OCI-LY7 (cell line): ENCODE measurements at regions not wholly inside any gene's neighbourhood (a gene's known extent, or its start where the extent isn't known, plus 50 kb on each side); places are given as distances from the start of the nearest gene placed in this dataset.

Experiments used
- BruUV-seq: library from RNA; stranded (reverse); fragments of 400-500 nt; replicated peaks from 2 replicates; lab custom pipeline; 2021; lab: Mats Ljungman, UMichigan
- CTCF ChIA-PET: fragments of 300-600 bp; sonication (Branson Sonifier 250); formaldehyde crosslinking; loops from one replicate; lab custom pipeline; 2022; ENCODE audit warnings: antibody characterized with exemption; ENCODE audit not compliant: unreplicated experiment; lab: Charles Lee
- POLR2A ChIA-PET: fragments of 300-600 bp; sonication (Branson Sonifier 250); formaldehyde crosslinking; loops from one replicate; lab custom pipeline; 2022; ENCODE audit warnings: antibody characterized with exemption; lab: Charles Lee
- DNase-seq: peaks from one replicate; pipeline ENCODE4 v3.0.0-alpha.2; 2015; ENCODE audit warnings: low spot score
- H2AFZ ChIP-seq: fragments of 200-600 bp; sonication (generic), shearing (Covaris generic); 2 replicates; pipeline ENCODE4 v1.6.1; 2014; ENCODE audit warnings: mild to moderate bottlenecking, antibody characterized with exemption, low read length, moderate library complexity
- H3K27ac ChIP-seq: fragments of 200-600 bp; sonication (generic); 2 replicates; pipeline ENCODE4 v1.5.1; 2014; ENCODE audit warnings: mixed run types, low read depth, mild to moderate bottlenecking, moderate library complexity, low read length, inconsistent platforms; ENCODE audit not compliant: poor library complexity, severe bottlenecking
- H3K36me3 ChIP-seq: fragments of 200-600 bp; sonication (generic); 2 replicates; pipeline ENCODE4 v1.6.1; 2014; ENCODE audit warnings: mild to moderate bottlenecking, antibody characterized with exemption, low read length, moderate library complexity, mixed read lengths; ENCODE audit not compliant: insufficient read depth
- H3K4me1 ChIP-seq: fragments of 200-600 bp; sonication (generic); 2 replicates; pipeline ENCODE4 v1.5.1; 2014; ENCODE audit warnings: mild to moderate bottlenecking, low read length; ENCODE audit not compliant: insufficient read depth, poor library complexity, severe bottlenecking
- H3K4me2 ChIP-seq: fragments of 200-600 bp; sonication (generic); 2 replicates; pipeline ENCODE4 v1.6.1; 2014; ENCODE audit warnings: mild to moderate bottlenecking, low read length
- H3K4me3 ChIP-seq: fragments of 200-600 bp; sonication (generic); 2 replicates; pipeline ENCODE4 v1.5.1; 2014; ENCODE audit warnings: mild to moderate bottlenecking, low read depth, low read length; ENCODE audit not compliant: poor library complexity, severe bottlenecking
- H3K79me2 ChIP-seq: fragments of 200-600 bp; sonication (generic); 2 replicates; pipeline ENCODE4 v1.6.1; 2016; ENCODE audit warnings: low read depth, mild to moderate bottlenecking, low read length, moderate library complexity, mixed read lengths; ENCODE audit not compliant: insufficient read depth
- H3K9me2 ChIP-seq: fragments of 200-600 bp; sonication (generic); 2 replicates; pipeline ENCODE4 v1.6.1; 2016; ENCODE audit warnings: mild to moderate bottlenecking, low read length, mixed read lengths; ENCODE audit not compliant: insufficient read depth
- H3K9me3 ChIP-seq: fragments of 200-600 bp; sonication (generic); 2 replicates; pipeline ENCODE4 v1.6.1; 2014; ENCODE audit warnings: mild to moderate bottlenecking, mixed run types, low read length, mixed read lengths
- H4K20me1 ChIP-seq: fragments of 200-600 bp; sonication (generic); 2 replicates; pipeline ENCODE4 v1.6.1; 2014; ENCODE audit warnings: mild to moderate bottlenecking, antibody characterized with exemption, low read length, moderate library complexity, mixed read lengths; ENCODE audit not compliant: insufficient read depth
- CTCF ChIP-seq: fragments of 200-600 bp; sonication (generic); conservative IDR thresholded peaks from 2 replicates; pipeline ENCODE4 v1.5.1; 2014; ENCODE audit warnings: mild to moderate bottlenecking, antibody characterized with exemption, low read length, moderate library complexity, mixed read lengths
- EZH2phosphoT487 ChIP-seq: fragments of 200-600 bp; sonication (generic); IDR thresholded peaks from 2 replicates; pipeline ENCODE4 v1.6.1; 2018; ENCODE audit warnings: low read depth, borderline replicate concordance, mild to moderate bottlenecking, mixed run types, antibody characterized with exemption, low read length, moderate library complexity, mixed read lengths
- intact Hi-C: fragments of 100-400 bp; cut with micrococcal nuclease; formaldehyde crosslinking; loops from one replicate; pipeline ENCODE4 v1.10.0; 2022; ENCODE audit not compliant: unreplicated experiment

GRCh38 chr5:96058084-96058483 lies 96.4 kb upstream of the ELL2 start:
- Histone ChIP-seq H3K27ac (no peak overlapping the region), H3K36me3 (no peaks in the 10 kb centered on the region), H3K79me2 (no peaks in the 10 kb centered on the region), H3K4me3 (no peak overlapping the region), H3K9me3 (no peaks in the 10 kb centered on the region), H2AFZ (no peak overlapping the region), H3K4me1 (no peaks in the 10 kb centered on the region), H4K20me1 (no peaks in the 10 kb centered on the region), H3K4me2 (no peak overlapping the region), H3K9me2 (no peaks in the 10 kb centered on the region)
- intact Hi-C loops, result no loop called here
- CTCF ChIA-PET, result no interaction called here
- POLR2A ChIA-PET, result no interaction called here
- no TSS peak for BruUV-seq
- TF ChIP-seq CTCF (no peak), EZH2phosphoT487 (no peak)
- no peak for DNase-seq

- Histone ChIP-seq H3K9me2 (no peaks in the 10 kb centered on the region), H3K27ac (no peak overlapping the region), H3K36me3 (no peaks in the 10 kb centered on the region), H2AFZ (no peak overlapping the region), H3K4me3 (no peak overlapping the region), H3K4me1 (no peaks in the 10 kb centered on the region), H3K79me2 (no peaks in the 10 kb centered on the region), H3K4me2 (no peak overlapping the region), H4K20me1 (no peaks in the 10 kb centered on the region), H3K9me3 (no peaks in the 10 kb centered on the region)
- no TSS peak for BruUV-seq
- intact Hi-C loops, result no loop called here
- DNase-seq, result no peak
- ChIA-PET CTCF (no interaction called here), POLR2A (interaction anchor here (0.7 to 1.0 kb wide), 3 partner anchors 27 to 72 kb away, joined by 3 to 4 read pairs (median 3); no protein-coding TSS in a partner anchor)
- no peak for TF ChIP-seq EZH2phosphoT487
- no peak for TF ChIP-seq CTCF
Measured at GRCh38 chr5:96054311-96055030, 92.8 kb upstream of the ELL2 start.

GRCh38 chr5:96053063-96053735 lies 91.5 kb upstream of the ELL2 start:
- Histone ChIP-seq H3K4me2 (no peak overlapping the region), H3K36me3 (no peaks in the 10 kb centered on the region), H3K27ac (no peak overlapping the region), H4K20me1 (no peaks in the 10 kb centered on the region), H3K9me3 (no peaks in the 10 kb centered on the region), H3K9me2 (no peaks in the 10 kb centered on the region), H3K4me3 (no peak overlapping the region), H3K4me1 (no peaks in the 10 kb centered on the region), H3K79me2 (no peaks in the 10 kb centered on the region), H2AFZ (no peak overlapping the region)
- ChIA-PET CTCF (no interaction called here), POLR2A (interaction anchor here (0.5 to 1.1 kb wide), 7 partner anchors 18 to 213 kb away, joined by 3 to 6 read pairs (median 4); no protein-coding TSS in a partner anchor)
- BruUV-seq, result no TSS peak
- DNase-seq, result no peak
- TF ChIP-seq EZH2phosphoT487 (no peak), CTCF (no peak)
- intact Hi-C loops, result no loop called here
